Esophagus muscularis mucosa (tissue), 3 donors: ENCODE measurements at regions not wholly inside any gene's neighbourhood (a gene's known extent, or its start where the extent isn't known, plus 50 kb on each side); places are given as distances from the start of the nearest gene placed in this dataset.

Source experiments
- CTCF ChIP-seq, 3 experiments: fragments of 200-600 bp in 2 of 3; fragments of 450-650 bp in 1 of 3; sonication (generic) in 2 of 3; IDR thresholded peaks; one replicate each; pipeline ENCODE4 v1.5.1; 2017 to 2019; ENCODE audit warnings: antibody characterized with exemption in 3 of 3, mild to moderate bottlenecking in 2 of 3, moderate library complexity in 1 of 3
- POLR2AphosphoS5 ChIP-seq, 2 donors: sonication (generic); formaldehyde crosslinking; IDR thresholded peaks; one replicate each; pipeline ENCODE4 v1.6.1; 2017; ENCODE audit warnings: antibody characterized with exemption in 2 of 2

- TF ChIP-seq CTCF (IDR thresholded peaks at IDR 0.05) (no peak), POLR2AphosphoS5 (IDR thresholded peaks at IDR 0.05) (no peak)
Observed at GRCh38 chr5:39902626-39903025, 477.8 kb upstream of the DAB2 start.
